ENCODE measurements at regions not wholly inside any gene's neighbourhood (a gene's known extent, or its start where the extent isn't known, plus 50 kb on each side); places are given as distances from the start of the nearest gene placed in this dataset.

GRCh38 chr1:83781667-83782066, 217.3 kb downstream of the TTLL7 start:
- peaks cover 46% of the 10 kb centered on the region for H3K27me3 ChIP-seq (replicated peaks; ENCODE audit: insufficient read depth, low read depth, low read length, poor library complexity)
- ChIA-PET CTCF (no interaction called here), POLR2A (ENCODE audit: low non-redundant PET) (no interaction called here)
- BruUV-seq (replicated peaks), result no TSS peak
- no peak overlapping the region for H3K4me3 ChIP-seq (ENCODE audit: low read depth, low read length, poor library complexity, severe bottlenecking)
- H3K36me3 ChIP-seq (ENCODE audit: insufficient read depth, low read length, poor library complexity, severe bottlenecking), result no peaks in the 10 kb centered on the region
- H3K4me1 ChIP-seq (ENCODE audit: insufficient read depth, low read length, poor library complexity, severe bottlenecking), result no peaks in the 10 kb centered on the region
- TF ChIP-seq, protein P1, sequence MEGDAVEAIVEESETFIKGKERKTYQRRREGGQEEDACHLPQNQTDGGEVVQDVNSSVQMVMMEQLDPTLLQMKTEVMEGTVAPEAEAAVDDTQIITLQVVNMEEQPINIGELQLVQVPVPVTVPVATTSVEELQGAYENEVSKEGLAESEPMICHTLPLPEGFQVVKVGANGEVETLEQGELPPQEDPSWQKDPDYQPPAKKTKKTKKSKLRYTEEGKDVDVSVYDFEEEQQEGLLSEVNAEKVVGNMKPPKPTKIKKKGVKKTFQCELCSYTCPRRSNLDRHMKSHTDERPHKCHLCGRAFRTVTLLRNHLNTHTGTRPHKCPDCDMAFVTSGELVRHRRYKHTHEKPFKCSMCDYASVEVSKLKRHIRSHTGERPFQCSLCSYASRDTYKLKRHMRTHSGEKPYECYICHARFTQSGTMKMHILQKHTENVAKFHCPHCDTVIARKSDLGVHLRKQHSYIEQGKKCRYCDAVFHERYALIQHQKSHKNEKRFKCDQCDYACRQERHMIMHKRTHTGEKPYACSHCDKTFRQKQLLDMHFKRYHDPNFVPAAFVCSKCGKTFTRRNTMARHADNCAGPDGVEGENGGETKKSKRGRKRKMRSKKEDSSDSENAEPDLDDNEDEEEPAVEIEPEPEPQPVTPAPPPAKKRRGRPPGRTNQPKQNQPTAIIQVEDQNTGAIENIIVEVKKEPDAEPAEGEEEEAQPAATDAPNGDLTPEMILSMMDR (conservative IDR thresholded peaks at IDR 0.05; ENCODE audit: low read depth, low read length), result no peak
- TF ChIP-seq EZH2 (IDR thresholded peaks at IDR 0.05; ENCODE audit: borderline replicate concordance, low read depth, low read length, poor library complexity, severe bottlenecking), result no peak
- intact Hi-C loops (cut with micrococcal nuclease; ENCODE audit: unreplicated experiment), result no loop called here
- DNase-seq (ENCODE audit: low spot score), result no peak
- H3K9me3 ChIP-seq (ENCODE audit: low read depth, low read length, poor library complexity, severe bottlenecking), result no peaks in the 10 kb centered on the region
- H3K27ac ChIP-seq (ENCODE audit: low read depth, low read length, poor library complexity, severe bottlenecking), result no peak overlapping the region

- H3K36me3 ChIP-seq (ENCODE audit: insufficient read depth, low read length, poor library complexity, severe bottlenecking), result no peaks in the 10 kb centered on the region
- BruUV-seq (replicated peaks), result no TSS peak
- ChIA-PET CTCF (no interaction called here), POLR2A (ENCODE audit: low non-redundant PET) (no interaction called here)
- intact Hi-C loops (cut with micrococcal nuclease; ENCODE audit: unreplicated experiment), result no loop called here
- H3K9me3 ChIP-seq (ENCODE audit: low read depth, low read length, poor library complexity, severe bottlenecking), result no peaks in the 10 kb centered on the region
- H3K27ac ChIP-seq (ENCODE audit: low read depth, low read length, poor library complexity, severe bottlenecking), result no peak overlapping the region
- TF ChIP-seq, protein P1 (conservative IDR thresholded peaks at IDR 0.05; ENCODE audit: low read depth, low read length), result no peak
- no peak for TF ChIP-seq EZH2 (IDR thresholded peaks at IDR 0.05; ENCODE audit: borderline replicate concordance, low read depth, low read length, poor library complexity, severe bottlenecking)
- peaks cover 66% of the 10 kb centered on the region for H3K27me3 ChIP-seq (replicated peaks; ENCODE audit: insufficient read depth, low read depth, low read length, poor library complexity)
- no peak for DNase-seq (ENCODE audit: low spot score)
- no peaks in the 10 kb centered on the region for H3K4me1 ChIP-seq (ENCODE audit: insufficient read depth, low read length, poor library complexity, severe bottlenecking)
- H3K4me3 ChIP-seq (ENCODE audit: low read depth, low read length, poor library complexity, severe bottlenecking), result no peak overlapping the region
Measured at GRCh38 chr1:83779565-83779964, 219.4 kb downstream of the TTLL7 start.

GRCh38 chr1:83777758-83778101, 221.2 kb downstream of the TTLL7 start:
- no peak overlapping the region for H3K27ac ChIP-seq (ENCODE audit: low read depth, low read length, poor library complexity, severe bottlenecking)
- no TSS peak for BruUV-seq (replicated peaks)
- TF ChIP-seq EZH2 (IDR thresholded peaks at IDR 0.05; ENCODE audit: borderline replicate concordance, low read depth, low read length, poor library complexity, severe bottlenecking), result no peak
- TF ChIP-seq, protein P1 (conservative IDR thresholded peaks at IDR 0.05; ENCODE audit: low read depth, low read length), result no peak
- H3K9me3 ChIP-seq (ENCODE audit: low read depth, low read length, poor library complexity, severe bottlenecking), result no peaks in the 10 kb centered on the region
- H3K4me3 ChIP-seq (ENCODE audit: low read depth, low read length, poor library complexity, severe bottlenecking), result no peak overlapping the region
- no peak for DNase-seq (ENCODE audit: low spot score)
- ChIA-PET CTCF (no interaction called here), POLR2A (ENCODE audit: low non-redundant PET) (no interaction called here)
- no peaks in the 10 kb centered on the region for H3K4me1 ChIP-seq (ENCODE audit: insufficient read depth, low read length, poor library complexity, severe bottlenecking)
- intact Hi-C loops (cut with micrococcal nuclease; ENCODE audit: unreplicated experiment), result no loop called here
- H3K27me3 ChIP-seq (replicated peaks; ENCODE audit: insufficient read depth, low read depth, low read length, poor library complexity), result peaks cover 84% of the 10 kb centered on the region
- H3K36me3 ChIP-seq (ENCODE audit: insufficient read depth, low read length, poor library complexity, severe bottlenecking), result no peaks in the 10 kb centered on the region

All from A673 (cell line).